NAMALWA (cell line): ENCODE measurements at regions not wholly inside any gene's neighbourhood (a gene's known extent, or its start where the extent isn't known, plus 50 kb on each side); places are given as distances from the start of the nearest gene placed in this dataset.
"Not testable (repeated sequence)": the region's sequence is repeated elsewhere in the genome, so short reads cannot be mapped to it uniquely, and the experiment has no call there.

Experiments used
- DNase-seq: peaks from one replicate; pipeline ENCODE4 v3.0.0-alpha.2; 2015; ENCODE audit warnings: low spot score

- DNase-seq, result not testable (repeated sequence)
These were observed 50.5 kb upstream of the MED13L start for GRCh38 chr12:116327992-116328391.

GRCh38 chr12:116331876-116332275 lies 54.4 kb upstream of the MED13L start:
- no peak for DNase-seq

- DNase-seq, result no peak
These were observed 55.4 kb upstream of the MED13L start for GRCh38 chr12:116332705-116333380.

GRCh38 chr12:116333402-116333801 lies 55.9 kb upstream of the MED13L start:
- DNase-seq, result no peak

GRCh38 chr12:116336542-116337065 lies 59.1 kb upstream of the MED13L start:
- peak; percentile 67 for DNase-seq

GRCh38 chr12:116337312-116337711 lies 59.8 kb upstream of the MED13L start:
- no peak for DNase-seq

- DNase-seq, result no peak
These were observed 60.8 kb upstream of the MED13L start for GRCh38 chr12:116338064-116338846.

GRCh38 chr12:116339062-116339461 lies 61.6 kb upstream of the MED13L start:
- DNase-seq, result peak; percentile 18

- no peak for DNase-seq
These were observed 62.4 kb upstream of the MED13L start for GRCh38 chr12:116339800-116340371.

GRCh38 chr12:116343331-116343884 lies 65.9 kb upstream of the MED13L start:
- DNase-seq, result no peak

- no peak for DNase-seq
These were observed 68.7 kb upstream of the MED13L start for GRCh38 chr12:116346222-116346621.

GRCh38 chr12:116346741-116347140 lies 69.2 kb upstream of the MED13L start:
- DNase-seq, result no peak

GRCh38 chr12:116347265-116347664 lies 69.8 kb upstream of the MED13L start:
- no peak for DNase-seq

- DNase-seq, result no peak
These were observed 74.9 kb upstream of the MED13L start for GRCh38 chr12:116352315-116352835.

GRCh38 chr12:116353958-116354357 lies 76.5 kb upstream of the MED13L start:
- no peak for DNase-seq

- DNase-seq, result no peak
These were observed 77.0 kb upstream of the MED13L start for GRCh38 chr12:116354534-116354933.

GRCh38 chr12:116354950-116355783 lies 77.7 kb upstream of the MED13L start:
- DNase-seq, result no peak

GRCh38 chr12:116358536-116358892 lies 81.0 kb upstream of the MED13L start:
- DNase-seq, result peak; percentile 11

- DNase-seq, result peak; percentile 89
These were observed 81.6 kb upstream of the MED13L start for GRCh38 chr12:116358893-116359761.

- no peak for DNase-seq
These were observed 83.3 kb upstream of the MED13L start for GRCh38 chr12:116360579-116361413.
